ENCODE measurements at regions not wholly inside any gene's neighbourhood (a gene's known extent, or its start where the extent isn't known, plus 50 kb on each side); places are given as distances from the start of the nearest gene placed in this dataset.
"Not testable (repeated sequence)": the region's sequence is repeated elsewhere in the genome, so short reads cannot be mapped to it uniquely, and the experiment has no call there.

GRCh38 chr6:25202504-25202903 is 76.7 kb upstream of the CARMIL1 start:
- H3K9ac ChIP-seq, result no peak overlapping the region
- no peak overlapping the region for H3K4me2 ChIP-seq

GRCh38 chr6:25205629-25206028 is 73.5 kb upstream of the CARMIL1 start:
- no peaks in the 10 kb centered on the region for H4K20me1 ChIP-seq
- H3K27me3 ChIP-seq, result no peaks in the 10 kb centered on the region
- no peaks in the 10 kb centered on the region for H3K9me3 ChIP-seq
- H3K4me2 ChIP-seq, result no peak overlapping the region
- no peak overlapping the region for H3K9ac ChIP-seq
- TF ChIP-seq Cebpa-rat (IDR thresholded peaks at IDR 0.05), result no peak
- no peak overlapping the region for H3K4me3 ChIP-seq
- H3K4me1 ChIP-seq, result no peaks in the 10 kb centered on the region
- no peaks in the 10 kb centered on the region for H3K36me3 ChIP-seq
- no peak overlapping the region for H3K27ac ChIP-seq

More at GRCh38 chr6:25202504-25202903, 76.7 kb upstream of the CARMIL1 start:
- Histone ChIP-seq H3K4me1 (no peaks in the 10 kb centered on the region), H3K27ac (no peak overlapping the region), H3K4me3 (no peak overlapping the region), H3K9me3 (no peaks in the 10 kb centered on the region), H3K27me3 (no peaks in the 10 kb centered on the region), H3K36me3 (no peaks in the 10 kb centered on the region), H4K20me1 (no peaks in the 10 kb centered on the region)
- no peak for TF ChIP-seq Cebpa-rat (IDR thresholded peaks at IDR 0.05)

- H3K4me3 ChIP-seq, H3K9ac ChIP-seq, H3K27ac ChIP-seq, H4K20me1 ChIP-seq, H3K4me2 ChIP-seq, H3K9me3 ChIP-seq, H3K4me1 ChIP-seq, H3K27me3 ChIP-seq, H3K36me3 ChIP-seq: not testable (repeated sequence)
Measured at GRCh38 chr6:25207453-25208155, 71.6 kb upstream of the CARMIL1 start.

GRCh38 chr6:25215881-25216280 is 63.3 kb upstream of the CARMIL1 start:
- no peaks in the 10 kb centered on the region for H3K4me1 ChIP-seq
- no peaks in the 10 kb centered on the region for H4K20me1 ChIP-seq
- no peak overlapping the region for H3K9ac ChIP-seq
- TF ChIP-seq Cebpa-rat (IDR thresholded peaks at IDR 0.05), result no peak
- no peak overlapping the region for H3K27ac ChIP-seq
- H3K36me3 ChIP-seq, result no peaks in the 10 kb centered on the region
- no peaks in the 10 kb centered on the region for H3K27me3 ChIP-seq
- H3K9me3 ChIP-seq, result no peaks in the 10 kb centered on the region
- no peak overlapping the region for H3K4me3 ChIP-seq
- no peak overlapping the region for H3K4me2 ChIP-seq

- Histone ChIP-seq H3K4me1 (no peaks in the 10 kb centered on the region), H3K4me2 (no peak overlapping the region)
- no peak for TF ChIP-seq Cebpa-rat (IDR thresholded peaks at IDR 0.05)
Measured at GRCh38 chr6:25217302-25217701, 61.9 kb upstream of the CARMIL1 start.

GRCh38 chr6:25217829-25218228 is 61.3 kb upstream of the CARMIL1 start:
- H3K4me3 ChIP-seq, result no peak overlapping the region
- H3K27ac ChIP-seq, result no peak overlapping the region
- no peaks in the 10 kb centered on the region for H3K9me3 ChIP-seq
- no peaks in the 10 kb centered on the region for H4K20me1 ChIP-seq
- TF ChIP-seq Cebpa-rat (IDR thresholded peaks at IDR 0.05), result no peak
- no peaks in the 10 kb centered on the region for H3K27me3 ChIP-seq
- H3K4me1 ChIP-seq, result no peaks in the 10 kb centered on the region
- no peak overlapping the region for H3K4me2 ChIP-seq
- no peak overlapping the region for H3K9ac ChIP-seq
- H3K36me3 ChIP-seq, result no peaks in the 10 kb centered on the region

More at GRCh38 chr6:25217302-25217701, 61.9 kb upstream of the CARMIL1 start:
- H3K36me3 ChIP-seq, result no peaks in the 10 kb centered on the region
- H3K27ac ChIP-seq, result no peak overlapping the region
- H3K9ac ChIP-seq, result no peak overlapping the region
- no peak overlapping the region for H3K4me3 ChIP-seq
- no peaks in the 10 kb centered on the region for H3K9me3 ChIP-seq
- H3K27me3 ChIP-seq, result no peaks in the 10 kb centered on the region
- H4K20me1 ChIP-seq, result no peaks in the 10 kb centered on the region

GRCh38 chr6:25218346-25218745 is 60.8 kb upstream of the CARMIL1 start:
- no peak for TF ChIP-seq Cebpa-rat (IDR thresholded peaks at IDR 0.05)
- Histone ChIP-seq H3K36me3 (no peaks in the 10 kb centered on the region), H3K4me2 (no peak overlapping the region), H3K27me3 (no peaks in the 10 kb centered on the region), H3K27ac (no peak overlapping the region), H3K9ac (no peak overlapping the region), H3K9me3 (no peaks in the 10 kb centered on the region), H3K4me1 (no peaks in the 10 kb centered on the region), H3K4me3 (no peak overlapping the region), H4K20me1 (no peaks in the 10 kb centered on the region)

- no peak for TF ChIP-seq Cebpa-rat (IDR thresholded peaks at IDR 0.05)
- no peak overlapping the region for H3K9ac ChIP-seq
- no peak overlapping the region for H3K27ac ChIP-seq
- no peaks in the 10 kb centered on the region for H3K9me3 ChIP-seq
- no peaks in the 10 kb centered on the region for H3K4me1 ChIP-seq
- no peaks in the 10 kb centered on the region for H3K36me3 ChIP-seq
- H4K20me1 ChIP-seq, result no peaks in the 10 kb centered on the region
- no peak overlapping the region for H3K4me2 ChIP-seq
- no peaks in the 10 kb centered on the region for H3K27me3 ChIP-seq
- H3K4me3 ChIP-seq, result no peak overlapping the region
Measured at GRCh38 chr6:25219216-25219916, 59.8 kb upstream of the CARMIL1 start.

- no peak for TF ChIP-seq Cebpa-rat (IDR thresholded peaks at IDR 0.05)
- H3K4me2 ChIP-seq, result no peak overlapping the region
- no peak overlapping the region for H3K4me3 ChIP-seq
- no peaks in the 10 kb centered on the region for H3K36me3 ChIP-seq
- H3K9me3 ChIP-seq, result no peaks in the 10 kb centered on the region
- no peak overlapping the region for H3K27ac ChIP-seq
- H4K20me1 ChIP-seq, result no peaks in the 10 kb centered on the region
- H3K27me3 ChIP-seq, result no peaks in the 10 kb centered on the region
- no peaks in the 10 kb centered on the region for H3K4me1 ChIP-seq
- H3K9ac ChIP-seq, result no peak overlapping the region
Measured at GRCh38 chr6:25219917-25220278, 59.3 kb upstream of the CARMIL1 start.

- Histone ChIP-seq H3K9ac (no peak overlapping the region), H3K36me3 (no peaks in the 10 kb centered on the region), H3K4me3 (no peak overlapping the region), H3K4me1 (0 out of 2 replicates have a peak, but pooled peaks cover 4% of the 10 kb centered on the region), H3K27me3 (no peaks in the 10 kb centered on the region), H3K4me2 (no peak overlapping the region), H4K20me1 (no peaks in the 10 kb centered on the region), H3K27ac (no peak overlapping the region), H3K9me3 (no peaks in the 10 kb centered on the region)
- no peak for TF ChIP-seq Cebpa-rat (IDR thresholded peaks at IDR 0.05)
Measured at GRCh38 chr6:25220857-25221256, 58.3 kb upstream of the CARMIL1 start.

Data from BLaER1 (cell line).